GM12872 (cell line): ENCODE measurements at regions not wholly inside any gene's neighbourhood (a gene's known extent, or its start where the extent isn't known, plus 50 kb on each side); places are given as distances from the start of the nearest gene placed in this dataset.

Experiments used
- CTCF ChIP-seq: IDR thresholded peaks from 3 replicates; pipeline ENCODE4 v1.5.1; 2011; ENCODE audit warnings: low read depth, mild to moderate bottlenecking, low read length, moderate library complexity; ENCODE audit not compliant: insufficient read depth

GRCh38 chr4:157664726-157665125 is 444.2 kb downstream of the GRIA2 start:
- TF ChIP-seq CTCF = no peak

GRCh38 chr4:157655096-157655809 is 434.7 kb downstream of the GRIA2 start:
- TF ChIP-seq CTCF = no peak

- no peak for TF ChIP-seq CTCF
Observed at GRCh38 chr4:157643257-157643656, 422.7 kb downstream of the GRIA2 start.

GRCh38 chr4:157634057-157634456 is 413.5 kb downstream of the GRIA2 start:
- TF ChIP-seq CTCF = no peak

- no peak for TF ChIP-seq CTCF
Observed at GRCh38 chr4:157616741-157617472, 396.4 kb downstream of the GRIA2 start.

GRCh38 chr4:157607996-157608395 is 387.5 kb downstream of the GRIA2 start:
- TF ChIP-seq CTCF = no peak

- no peak for TF ChIP-seq CTCF
Observed at GRCh38 chr4:157600583-157600982, 380.1 kb downstream of the GRIA2 start.
